Peyer's patch (tissue), 4 donors: ENCODE measurements at regions not wholly inside any gene's neighbourhood (a gene's known extent, or its start where the extent isn't known, plus 50 kb on each side); places are given as distances from the start of the nearest gene placed in this dataset.
"Not testable (repeated sequence)": the region's sequence is repeated elsewhere in the genome, so short reads cannot be mapped to it uniquely, and the experiment has no call there.

ENCODE experiments used
- DNase-seq, 3 donors: peaks; one replicate each; pipeline ENCODE4 v3.0.0-alpha.2; 2017 to 2019
- H3K27ac ChIP-seq, 4 donors: fragments of 200-600 bp; sonication (generic); one replicate each; pipeline ENCODE4 v1.5.1; 2016 to 2019
- H3K27me3 ChIP-seq, 2 donors: fragments of 200-600 bp; sonication (generic); one replicate each; pipeline ENCODE4 v1.5.1; 2019
- H3K36me3 ChIP-seq, 3 donors: fragments of 200-600 bp; sonication (generic); one replicate each; pipeline ENCODE4 v1.5.1; 2016 to 2019
- H3K4me1 ChIP-seq, 4 donors: fragments of 200-600 bp; sonication (generic); one replicate each; pipeline ENCODE4 v1.5.1; 2016 to 2019
- H3K4me3 ChIP-seq, 4 donors: fragments of 200-600 bp; sonication (generic); 1 replicate in 3 of 4; 2 replicates in 1 of 4; pipeline ENCODE4 v1.5.1; 2016 to 2019; ENCODE audit warnings: mild to moderate bottlenecking in 1 of 4
- H3K9me3 ChIP-seq, 4 donors: fragments of 200-600 bp; sonication (generic); one replicate each; pipeline ENCODE4 v1.5.1; 2016 to 2019; ENCODE audit warnings: mild to moderate bottlenecking in 1 of 4
- CTCF ChIP-seq, 6 experiments: fragments of 450-650 bp in 4 of 6; fragments of 200-600 bp in 2 of 6; sonication (generic) in 1 of 6; IDR thresholded peaks; one replicate each; pipeline ENCODE4 v1.5.1; 2017 to 2019; ENCODE audit warnings: antibody characterized with exemption in 6 of 6, mild to moderate bottlenecking in 3 of 6, moderate library complexity in 1 of 6
- POLR2A ChIP-seq, 2 donors: fragments of 450-650 bp; IDR thresholded peaks; one replicate each; pipeline ENCODE4 v1.5.1; 2017; ENCODE audit warnings: antibody characterized with exemption in 2 of 2, mild to moderate bottlenecking in 2 of 2, moderate library complexity in 2 of 2

GRCh38 chr12:89225401-89225800 lies 126.9 kb downstream of the DUSP6 start:
- Histone ChIP-seq H3K4me3 (no peak overlapping the region), H3K27me3 (no peaks in the 10 kb centered on the region), H3K27ac (peak overlapping the region in 2 of 4 donors; percentile 11 to 56), H3K4me1 (peaks cover 0 to 9% (median 0%) of the 10 kb centered on the region in 4 donors), H3K9me3 (no peaks in the 10 kb centered on the region), H3K36me3 (no peaks in the 10 kb centered on the region)
- TF ChIP-seq CTCF (IDR thresholded peaks at IDR 0.05) (no peak), POLR2A (IDR thresholded peaks at IDR 0.05) (no peak)
- DNase-seq = peak in 1 of 3 donors; percentile 54

- H3K4me3 ChIP-seq, H3K4me1 ChIP-seq, H3K27ac ChIP-seq, H3K36me3 ChIP-seq, H3K9me3 ChIP-seq, H3K27me3 ChIP-seq, DNase-seq: not testable (repeated sequence)
Measured at GRCh38 chr12:89222580-89222979, 129.7 kb downstream of the DUSP6 start.

GRCh38 chr12:89217472-89217871 lies 134.8 kb downstream of the DUSP6 start:
- Histone ChIP-seq H3K27me3 (no peaks in the 10 kb centered on the region), H3K4me3 (no peak overlapping the region), H3K9me3 (no peaks in the 10 kb centered on the region), H3K27ac (no peak overlapping the region), H3K4me1 (peaks cover 0 to 8% (median 0%) of the 10 kb centered on the region in 4 donors), H3K36me3 (no peaks in the 10 kb centered on the region)
- DNase-seq = no peak
- TF ChIP-seq POLR2A (IDR thresholded peaks at IDR 0.05) (no peak), CTCF (IDR thresholded peaks at IDR 0.05) (no peak)

GRCh38 chr12:89216211-89216952 lies 135.9 kb downstream of the DUSP6 start:
- no peak for TF ChIP-seq POLR2A (IDR thresholded peaks at IDR 0.05)
- no peak for TF ChIP-seq CTCF (IDR thresholded peaks at IDR 0.05)
- Histone ChIP-seq H3K36me3 (no peaks in the 10 kb centered on the region), H3K27ac (no peak overlapping the region), H3K9me3 (no peaks in the 10 kb centered on the region), H3K27me3 (no peaks in the 10 kb centered on the region), H3K4me3 (no peak overlapping the region), H3K4me1 (peaks cover 0 to 11% (median 0%) of the 10 kb centered on the region in 4 donors)
- no peak for DNase-seq

- no peak for DNase-seq
- Histone ChIP-seq H3K27ac (no peak overlapping the region), H3K9me3 (no peaks in the 10 kb centered on the region), H3K36me3 (no peaks in the 10 kb centered on the region), H3K4me1 (peaks cover 0 to 11% (median 0%) of the 10 kb centered on the region in 4 donors), H3K27me3 (no peaks in the 10 kb centered on the region), H3K4me3 (no peak overlapping the region)
- TF ChIP-seq CTCF (IDR thresholded peaks at IDR 0.05) (no peak), POLR2A (IDR thresholded peaks at IDR 0.05) (no peak)
Measured at GRCh38 chr12:89215196-89215595, 137.1 kb downstream of the DUSP6 start.

GRCh38 chr12:89213747-89214146 lies 138.6 kb downstream of the DUSP6 start:
- H3K36me3 ChIP-seq = no peaks in the 10 kb centered on the region
- H3K4me3 ChIP-seq = no peak overlapping the region
- no peaks in the 10 kb centered on the region for H3K27me3 ChIP-seq
- no peaks in the 10 kb centered on the region for H3K9me3 ChIP-seq
- H3K27ac ChIP-seq = no peak overlapping the region
- no peak for TF ChIP-seq POLR2A (IDR thresholded peaks at IDR 0.05)
- no peak for TF ChIP-seq CTCF (IDR thresholded peaks at IDR 0.05)
- H3K4me1 ChIP-seq = peaks cover 0 to 11% (median 0%) of the 10 kb centered on the region in 4 donors
- no peak for DNase-seq
